SK-N-SH (cell line): ENCODE measurements at regions not wholly inside any gene's neighbourhood (a gene's known extent, or its start where the extent isn't known, plus 50 kb on each side); places are given as distances from the start of the nearest gene placed in this dataset.

Source experiments
- CTCF ChIA-PET: fragments of 300-600, 350-600 bp; formaldehyde crosslinking; extraction: SDS; loops from one replicate; lab custom pipeline; 2021; lab: Yijun Ruan, JAX
- POLR2A ChIA-PET: fragments of 350-600 bp; sonication (Branson Sonifier 250); formaldehyde crosslinking; extraction: SDS; loops from one replicate; lab custom pipeline; 2020; ENCODE audit warnings: antibody characterized with exemption, inconsistent platforms; lab: Yijun Ruan, JAX
- DNase-seq: peaks from one replicate; pipeline ENCODE4 v3.0.0; 2012
- H2AFZ ChIP-seq: fragments of 200-600 bp; sonication (generic); 2 replicates; pipeline ENCODE4 v1.8.1; 2016; ENCODE audit warnings: antibody characterized with exemption, mild to moderate bottlenecking, low read depth
- H3F3A ChIP-seq: fragments of 200-600 bp; sonication (generic); replicated peaks from 2 replicates; pipeline ENCODE3; 2016; ENCODE audit warnings: antibody characterized with exemption, mild to moderate bottlenecking; ENCODE audit not compliant: insufficient read depth
- H3K27ac ChIP-seq, 2 experiments: fragments of 200-500 bp in 1 of 2; fragments of 200-600 bp in 1 of 2; sonication (Bioruptor generic) in 1 of 2; sonication (generic), shearing (Covaris generic) in 1 of 2; 2 replicates each; pipeline versions ENCODE4 v1.5.1 to v1.6.1; 2014 to 2016; ENCODE audit warnings: low read depth in 2 of 2, inconsistent platforms in 1 of 2, low read length in 1 of 2, mild to moderate bottlenecking in 1 of 2, mixed read lengths in 1 of 2
- H3K27me3 ChIP-seq: fragments of 200-600 bp; sonication (generic), shearing (Covaris generic); 2 replicates; pipeline ENCODE4 v1.6.1; 2016; ENCODE audit warnings: mixed run types; ENCODE audit not compliant: insufficient read depth
- H3K36me3 ChIP-seq, 2 experiments: fragments of 200-500 bp in 1 of 2; fragments of 200-600 bp in 1 of 2; sonication (Bioruptor generic) in 1 of 2; sonication (generic) in 1 of 2; replicated peaks in 1 of 2; 2 replicates each; pipeline versions ENCODE3 to v1.5.1; 2014 to 2016; ENCODE audit warnings: low read length in 1 of 2, mild to moderate bottlenecking in 1 of 2; ENCODE audit not compliant: insufficient read depth in 2 of 2, control insufficient read depth in 1 of 2
- H3K4me1 ChIP-seq, 2 experiments: fragments of 200-500 bp in 1 of 2; fragments of 200-600 bp in 1 of 2; sonication (Bioruptor generic) in 1 of 2; sonication (generic), shearing (Covaris generic) in 1 of 2; 2 replicates each; pipeline versions ENCODE4 v1.5.1 to v1.6.1; 2014 to 2016; ENCODE audit warnings: low read depth in 1 of 2, low read length in 1 of 2, mixed run types in 1 of 2; ENCODE audit not compliant: insufficient read depth in 2 of 2, control insufficient read depth in 1 of 2
- H3K4me2 ChIP-seq: fragments of 200-600 bp; sonication (generic), shearing (Covaris generic); 2 replicates; pipeline ENCODE4 v1.6.1; 2017; ENCODE audit warnings: mixed run types
- H3K4me3 ChIP-seq, 2 experiments: fragments of 200-500 bp in 1 of 2; fragments of 200-600 bp in 1 of 2; sonication (Bioruptor generic) in 1 of 2; sonication (generic), shearing (Covaris generic) in 1 of 2; 2 replicates each; pipeline versions ENCODE4 v1.5.1 to v1.8.1; 2014 to 2016; ENCODE audit warnings: low read depth in 2 of 2, inconsistent platforms in 1 of 2, low read length in 1 of 2, mild to moderate bottlenecking in 1 of 2, mixed read lengths in 1 of 2, moderate library complexity in 1 of 2
- H3K79me2 ChIP-seq: fragments of 200-600 bp; sonication (generic); 2 replicates; pipeline ENCODE4 v1.8.1; 2017; ENCODE audit warnings: mild to moderate bottlenecking; ENCODE audit not compliant: insufficient read depth
- H3K9ac ChIP-seq: fragments of 200-600 bp; sonication (generic); 2 replicates; pipeline ENCODE4 v1.6.1; 2017; ENCODE audit warnings: mixed run types
- H3K9me2 ChIP-seq: fragments of 200-600 bp; sonication (generic); 2 replicates; pipeline ENCODE4 v1.6.1; 2017; ENCODE audit warnings: mixed run types
- H3K9me3 ChIP-seq: fragments of 200-600 bp; sonication (generic); 2 replicates; pipeline ENCODE4 v1.6.1; 2017; ENCODE audit warnings: mixed run types, mild to moderate bottlenecking, moderate library complexity
- H4K20me1 ChIP-seq: fragments of 200-600 bp; sonication (generic); 2 replicates; pipeline ENCODE4 v1.6.1; 2017; ENCODE audit warnings: mild to moderate bottlenecking, mixed run types; ENCODE audit not compliant: insufficient read depth
- CHD2 ChIP-seq: fragments of 150-350 bp; IDR thresholded peaks from 2 replicates; pipeline ENCODE4 v1.6.1; 2018; ENCODE audit warnings: low read length; ENCODE audit not compliant: partially characterized antibody
- CTCF ChIP-seq: fragments of 200-600 bp; sonication (generic); IDR thresholded peaks from 2 replicates; pipeline ENCODE4 v1.6.1; 2017; ENCODE audit warnings: antibody characterized with exemption, mild to moderate bottlenecking, moderate library complexity
- EZH2phosphoT487 ChIP-seq: fragments of 200-600 bp; sonication (generic); IDR thresholded peaks from 2 replicates; pipeline ENCODE4 v1.6.1; 2017; ENCODE audit warnings: low read depth, mixed run types, mild to moderate bottlenecking, antibody characterized with exemption, moderate library complexity, borderline replicate concordance
- FOSL2 ChIP-seq: IDR thresholded peaks from 2 replicates; pipeline ENCODE4 v1.4.0; 2012; ENCODE audit warnings: low read depth, mild to moderate bottlenecking, moderate library complexity, borderline replicate concordance
- FOXM1 ChIP-seq: IDR thresholded peaks from 2 replicates; pipeline ENCODE4 v1.4.0; 2012; ENCODE audit warnings: low read depth, mild to moderate bottlenecking
- GATA2 ChIP-seq: sonication (generic); formaldehyde crosslinking; IDR thresholded peaks from 2 replicates; pipeline ENCODE4 v1.5.0; 2020; ENCODE audit warnings: mild to moderate bottlenecking, missing genetic modification reagents
- NRF1 ChIP-seq: IDR thresholded peaks from 2 replicates; pipeline ENCODE4 v1.6.1; 2012; ENCODE audit warnings: low read depth, mild to moderate bottlenecking, low read length
- POLR2AphosphoS5 ChIP-seq: IDR thresholded peaks from 2 replicates; pipeline ENCODE4 v1.6.1; 2012; ENCODE audit warnings: low read depth, low read length
- RAD21 ChIP-seq: IDR thresholded peaks from 2 replicates; pipeline ENCODE4 v1.6.1; 2012; ENCODE audit warnings: mild to moderate bottlenecking, low read length
- RCOR1 ChIP-seq: fragments of 150-350 bp; IDR thresholded peaks from 2 replicates; pipeline ENCODE4 v1.6.1; 2017; ENCODE audit warnings: antibody characterized with exemption, low read length
- REST ChIP-seq: IDR thresholded peaks from 2 replicates; pipeline ENCODE4 v1.6.1; 2012; ENCODE audit warnings: mild to moderate bottlenecking, low read depth, low read length, moderate library complexity
- RFX5 ChIP-seq: IDR thresholded peaks from 2 replicates; pipeline ENCODE4 v1.6.1; 2012; ENCODE audit warnings: mild to moderate bottlenecking, improper control_type of control experiment, low read length
- SMC3 ChIP-seq: IDR thresholded peaks from 2 replicates; pipeline ENCODE4 v1.6.1; 2012; ENCODE audit warnings: low read depth, low read length, improper control_type of control experiment
- TCF12 ChIP-seq: IDR thresholded peaks from 2 replicates; pipeline ENCODE4 v1.4.0; 2012
- TEAD4 ChIP-seq: IDR thresholded peaks from 2 replicates; pipeline ENCODE4 v1.4.0; 2012; ENCODE audit warnings: mild to moderate bottlenecking, borderline replicate concordance; ENCODE audit not compliant: insufficient read depth
- YY1 ChIP-seq: IDR thresholded peaks from 2 replicates; pipeline ENCODE4 v1.4.0; 2012; ENCODE audit warnings: low read depth, mild to moderate bottlenecking
- WGBS: methylation state at CpG from one replicate; pipeline ENCODE4 v1.1.6; 2017; ENCODE audit warnings: low lambda C conversion rate; 5-methylcytosine and 5-hydroxymethylcytosine counted together
- TF ChIP-seq, protein P1 (sequence below): IDR thresholded peaks from 2 replicates; pipeline ENCODE4 v1.4.0; 2012; ENCODE audit warnings: low read depth
- TF ChIP-seq, protein P2 (sequence below): IDR thresholded peaks from 2 replicates; pipeline ENCODE4; 2012

- Histone ChIP-seq H3K27ac (no peak overlapping the region), H3K79me2 (no peaks in the 10 kb centered on the region), H3K9me3 (no peaks in the 10 kb centered on the region), H4K20me1 (no peaks in the 10 kb centered on the region), H3K9ac (no peak overlapping the region), H2AFZ (no peak overlapping the region), H3K4me1 (no peaks in the 10 kb centered on the region), H3K36me3 (no peaks in the 10 kb centered on the region), H3K9me2 (no peaks in the 10 kb centered on the region)
- POLR2A ChIA-PET, result no interaction called here
- no peak for DNase-seq
- no peak for TF ChIP-seq FOXM1
- no peak for TF ChIP-seq TEAD4
- TF ChIP-seq TCF12, result no peak
- no peak for TF ChIP-seq POLR2AphosphoS5
- TF ChIP-seq, protein P1, sequence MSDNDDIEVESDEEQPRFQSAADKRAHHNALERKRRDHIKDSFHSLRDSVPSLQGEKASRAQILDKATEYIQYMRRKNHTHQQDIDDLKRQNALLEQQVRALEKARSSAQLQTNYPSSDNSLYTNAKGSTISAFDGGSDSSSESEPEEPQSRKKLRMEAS, result no peak
- no peak for TF ChIP-seq SMC3
- TF ChIP-seq CHD2, result no peak
- no peak for TF ChIP-seq FOSL2
- no peak for TF ChIP-seq CTCF
- TF ChIP-seq EZH2phosphoT487, result no peak
- TF ChIP-seq RFX5, result no peak
- TF ChIP-seq, all 33 proteins: peak for 0
- 3% methylated on average over 4 of the region's 4 CpGs for WGBS
- H3K4me2 ChIP-seq, result no peak overlapping the region
- no peaks in the 10 kb centered on the region for H3K27me3 ChIP-seq
- CTCF ChIA-PET, result no interaction called here
- H3F3A ChIP-seq, result no peaks in the 10 kb centered on the region
- H3K4me3 ChIP-seq, result no peak overlapping the region
Observed at GRCh38 chr3:28114893-28115292, 126.5 kb upstream of the CMC1 start.

GRCh38 chr3:28115316-28115715, 126.1 kb upstream of the CMC1 start:
- no peak for DNase-seq
- no peaks in the 10 kb centered on the region for H3K9me2 ChIP-seq
- H3K27me3 ChIP-seq, result no peaks in the 10 kb centered on the region
- H3K27ac ChIP-seq, result no peak overlapping the region
- no peak for TF ChIP-seq EZH2phosphoT487
- H3K79me2 ChIP-seq, result no peaks in the 10 kb centered on the region
- POLR2A ChIA-PET, result no interaction called here
- no peak overlapping the region for H3K4me3 ChIP-seq
- no peak overlapping the region for H2AFZ ChIP-seq
- H4K20me1 ChIP-seq, result no peaks in the 10 kb centered on the region
- no peaks in the 10 kb centered on the region for H3K4me1 ChIP-seq
- no peaks in the 10 kb centered on the region for H3K9me3 ChIP-seq
- CTCF ChIA-PET, result no interaction called here
- 9% methylated on average over 1 of the region's 1 CpG for WGBS
- H3F3A ChIP-seq, result no peaks in the 10 kb centered on the region
- no peak overlapping the region for H3K4me2 ChIP-seq
- H3K36me3 ChIP-seq, result no peaks in the 10 kb centered on the region
- H3K9ac ChIP-seq, result no peak overlapping the region

- CTCF ChIA-PET, result no interaction called here
- no peak overlapping the region for H3K4me2 ChIP-seq
- H3K27me3 ChIP-seq, result no peaks in the 10 kb centered on the region
- H3K4me3 ChIP-seq, result no peak overlapping the region
- WGBS, result 12% methylated on average over 2 of the region's 2 CpGs
- H3K27ac ChIP-seq, result no peak overlapping the region
- H3K36me3 ChIP-seq, result no peaks in the 10 kb centered on the region
- no peak overlapping the region for H2AFZ ChIP-seq
- H3K9me3 ChIP-seq, result no peaks in the 10 kb centered on the region
- H4K20me1 ChIP-seq, result no peaks in the 10 kb centered on the region
- H3K9me2 ChIP-seq, result no peaks in the 10 kb centered on the region
- no peaks in the 10 kb centered on the region for H3F3A ChIP-seq
- H3K4me1 ChIP-seq, result no peaks in the 10 kb centered on the region
- H3K79me2 ChIP-seq, result no peaks in the 10 kb centered on the region
- DNase-seq, result no peak
- POLR2A ChIA-PET, result no interaction called here
- no peak overlapping the region for H3K9ac ChIP-seq
- no peak for TF ChIP-seq NRF1
- TF ChIP-seq REST, result no peak
- no peak for TF ChIP-seq RCOR1
- no peak for TF ChIP-seq YY1
- TF ChIP-seq, protein P2, sequence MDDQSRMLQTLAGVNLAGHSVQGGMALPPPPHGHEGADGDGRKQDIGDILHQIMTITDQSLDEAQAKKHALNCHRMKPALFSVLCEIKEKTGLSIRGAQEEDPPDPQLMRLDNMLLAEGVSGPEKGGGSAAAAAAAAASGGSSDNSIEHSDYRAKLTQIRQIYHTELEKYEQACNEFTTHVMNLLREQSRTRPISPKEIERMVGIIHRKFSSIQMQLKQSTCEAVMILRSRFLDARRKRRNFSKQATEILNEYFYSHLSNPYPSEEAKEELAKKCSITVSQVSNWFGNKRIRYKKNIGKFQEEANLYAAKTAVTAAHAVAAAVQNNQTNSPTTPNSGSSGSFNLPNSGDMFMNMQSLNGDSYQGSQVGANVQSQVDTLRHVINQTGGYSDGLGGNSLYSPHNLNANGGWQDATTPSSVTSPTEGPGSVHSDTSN, result no peak
- TF ChIP-seq FOXM1, result no peak
- no peak for TF ChIP-seq GATA2 (CRISPR knock-in tag)
- TF ChIP-seq RAD21, result no peak
Observed at GRCh38 chr3:28117598-28117997, 123.8 kb upstream of the CMC1 start.
